CD4-positive, alpha-beta T cell treated with Interleukin-10 for 1 hour (primary cell): ENCODE measurements at regions not wholly inside any gene's neighbourhood (a gene's known extent, or its start where the extent isn't known, plus 50 kb on each side); places are given as distances from the start of the nearest gene placed in this dataset.

Experiments
- DNase-seq: peaks from one replicate; pipeline ENCODE4 v3.0.0-alpha.2; 2020

DNA sequence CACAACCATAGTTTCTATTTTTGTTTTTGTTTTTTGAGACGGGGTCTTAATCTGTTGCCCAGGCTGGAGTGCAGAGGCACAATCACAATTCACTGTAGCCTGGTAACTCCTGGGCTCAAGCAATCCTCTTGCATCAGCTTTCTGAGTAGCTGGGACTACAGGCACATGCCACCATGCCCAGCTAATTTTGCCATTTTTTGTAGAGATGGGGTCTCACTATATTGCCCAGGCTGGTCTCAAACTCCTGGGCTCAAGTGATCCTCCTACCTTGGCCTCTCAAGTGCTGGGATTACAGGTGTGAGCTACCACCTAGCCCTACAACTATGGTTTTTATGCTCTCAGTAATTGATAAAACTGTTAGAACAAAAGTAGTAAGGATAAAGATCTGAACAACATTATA lies 147.5 kb upstream of the SHB start:
- DNase-seq, result no peak

- no peak for DNase-seq
Measured at GRCh38 chr9:38215465-38215864, 146.4 kb upstream of the SHB start.

GRCh38 chr9:38214432-38214831 lies 145.4 kb upstream of the SHB start:
- no peak for DNase-seq

- DNase-seq, result no peak
Measured at GRCh38 chr9:38213631-38214299, 144.7 kb upstream of the SHB start.

DNA sequence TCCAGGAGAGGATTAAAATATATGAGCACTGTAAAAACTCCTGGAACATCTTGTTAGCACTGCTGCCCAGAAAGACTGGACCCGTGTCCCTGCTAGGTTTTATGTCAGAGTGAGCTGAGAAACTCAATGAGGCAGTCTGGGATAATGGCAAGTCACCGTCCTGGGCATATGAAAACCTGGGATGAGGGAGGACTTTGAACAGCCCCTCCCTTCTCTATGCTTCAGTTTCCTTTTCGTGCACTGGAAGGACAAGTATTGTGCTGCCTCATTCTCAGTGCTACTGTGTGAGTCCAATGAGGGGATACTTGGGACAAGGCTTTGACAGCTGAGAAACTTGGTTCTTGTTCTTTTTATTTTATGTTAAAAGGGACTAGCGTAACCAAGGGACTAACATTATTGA lies 143.0 kb upstream of the SHB start:
- DNase-seq, result no peak

GRCh38 chr9:38211002-38211401 lies 142.0 kb upstream of the SHB start:
- no peak for DNase-seq

GRCh38 chr9:38208206-38208901 lies 139.3 kb upstream of the SHB start:
- DNase-seq, result no peak

DNA sequence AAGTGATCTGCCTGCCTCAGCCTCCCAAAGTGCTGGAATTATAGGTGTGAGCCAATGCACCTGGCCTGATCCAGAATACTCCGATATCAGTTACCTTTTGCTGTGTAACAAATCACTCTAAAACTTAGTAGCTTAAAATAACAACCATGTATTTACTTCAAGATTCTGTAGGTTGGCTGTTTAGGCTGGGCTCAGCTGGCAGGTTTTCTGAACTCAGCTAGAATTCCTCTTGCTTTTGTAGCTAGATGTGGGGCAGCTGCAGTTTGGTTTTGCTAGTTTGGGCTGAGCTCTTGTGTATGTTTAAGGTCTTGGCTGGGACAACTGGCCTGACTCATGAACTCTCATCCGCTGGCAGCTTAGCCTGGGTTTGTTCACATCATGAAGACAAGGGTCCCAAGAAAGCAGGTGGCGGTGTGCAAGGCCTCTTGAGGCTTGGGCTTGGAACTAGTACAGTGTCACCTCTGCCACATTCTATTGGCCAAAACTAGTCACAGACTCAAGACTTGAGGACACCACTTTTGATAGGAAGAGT lies 138.3 kb upstream of the SHB start:
- DNase-seq, result no peak

GRCh38 chr9:38205279-38205678 lies 136.3 kb upstream of the SHB start:
- no peak for DNase-seq

DNA sequence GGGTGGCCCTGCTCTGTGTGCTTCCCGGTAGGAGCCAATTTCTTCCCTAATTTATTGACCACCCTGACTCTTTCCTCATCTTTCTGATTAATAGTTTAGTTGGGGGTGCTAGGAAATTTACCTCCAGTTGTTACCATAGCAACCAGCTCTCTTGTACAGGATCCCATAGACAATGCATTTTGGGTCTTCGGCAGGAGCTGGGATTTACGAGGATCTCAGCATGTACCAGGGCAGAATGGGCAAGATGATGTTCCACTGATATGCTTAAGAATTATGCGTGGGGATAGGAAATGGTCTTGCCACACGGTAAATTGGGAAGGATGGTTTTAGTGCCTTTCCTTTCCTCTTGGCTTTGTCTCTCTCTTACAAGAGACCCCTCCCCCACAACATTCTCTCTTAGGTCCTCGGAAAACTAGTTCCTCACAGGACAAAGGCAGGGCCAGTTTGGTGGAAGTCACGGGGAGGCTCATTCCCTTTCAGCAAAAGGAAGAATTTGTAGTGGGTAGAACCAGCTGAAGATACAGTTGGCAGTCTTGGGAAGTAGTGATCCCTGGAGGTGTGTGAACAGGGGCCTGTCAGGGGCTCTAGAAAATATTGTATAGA lies 133.4 kb upstream of the SHB start:
- DNase-seq, result no peak

DNA sequence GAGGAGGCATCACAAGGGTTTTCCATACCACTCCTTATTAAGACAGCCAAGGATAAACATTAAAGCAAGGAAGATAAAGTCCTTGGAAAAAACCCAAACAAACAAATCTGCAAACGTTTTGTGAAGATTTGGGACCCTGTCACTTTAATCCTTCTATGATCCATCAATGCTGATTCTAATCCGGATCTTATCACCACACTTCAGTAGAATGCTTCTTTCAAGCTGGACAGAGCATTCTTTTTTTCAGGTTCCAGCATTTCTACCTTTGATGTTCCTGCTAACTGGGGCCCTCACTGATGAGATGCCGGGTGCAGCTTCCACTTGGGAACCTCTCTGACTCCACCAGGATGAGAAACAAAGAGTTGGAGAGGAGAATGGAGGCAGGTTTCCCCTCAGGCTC lies 132.8 kb upstream of the SHB start:
- no peak for DNase-seq

GRCh38 chr9:38200431-38200830 lies 131.4 kb upstream of the SHB start:
- DNase-seq, result no peak

GRCh38 chr9:38198140-38198539 lies 129.1 kb upstream of the SHB start:
- no peak for DNase-seq

- no peak for DNase-seq
Measured at GRCh38 chr9:38196714-38197113, 127.7 kb upstream of the SHB start.

- DNase-seq, result no peak
Measured at GRCh38 chr9:38195737-38196161, 126.7 kb upstream of the SHB start.

DNA sequence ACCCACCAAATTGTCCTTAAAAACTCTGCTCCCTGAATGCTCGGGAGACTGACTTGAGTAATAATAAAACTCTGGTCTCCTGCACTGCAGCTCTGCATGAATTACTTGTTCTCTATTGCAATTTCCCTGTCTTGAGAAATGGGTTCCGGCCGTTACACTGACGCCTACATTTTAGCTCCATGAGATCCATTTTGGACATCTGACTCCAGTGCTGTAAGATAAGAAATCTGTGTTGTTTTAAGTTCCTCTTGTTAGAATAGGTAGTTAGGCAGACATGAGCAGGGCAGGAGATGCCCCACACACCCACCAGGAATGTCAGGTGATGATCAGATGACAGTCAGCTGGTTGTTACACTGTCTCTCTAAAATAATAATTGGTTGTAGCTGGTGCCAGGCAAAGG lies 125.8 kb upstream of the SHB start:
- no peak for DNase-seq

DNA sequence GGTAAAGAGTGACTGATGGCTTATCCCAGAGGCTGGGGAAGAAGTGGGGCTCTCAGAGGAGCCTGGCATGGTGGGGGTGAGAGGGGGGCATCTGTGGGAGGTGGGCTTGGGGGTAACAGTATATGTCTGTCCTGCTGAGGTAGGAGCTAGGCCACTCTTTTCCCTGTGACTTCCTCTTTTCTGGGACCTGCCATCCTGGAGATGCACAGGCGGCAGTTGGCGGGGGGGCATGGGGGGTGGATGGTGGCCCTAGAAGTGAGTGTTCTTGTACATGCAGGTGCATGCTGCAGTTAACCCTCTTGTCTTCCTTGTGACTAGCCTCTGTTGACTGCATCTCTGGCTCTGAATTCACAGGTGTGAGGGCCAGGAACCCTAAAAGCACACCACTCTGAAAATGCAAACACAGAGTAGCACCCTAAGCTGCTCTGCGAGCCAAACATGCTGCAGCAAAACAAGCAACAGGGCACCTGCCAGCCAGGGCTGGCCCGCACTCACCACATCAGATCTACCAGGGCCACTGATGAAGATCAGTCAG lies 123.8 kb upstream of the SHB start:
- DNase-seq, result no peak

DNA sequence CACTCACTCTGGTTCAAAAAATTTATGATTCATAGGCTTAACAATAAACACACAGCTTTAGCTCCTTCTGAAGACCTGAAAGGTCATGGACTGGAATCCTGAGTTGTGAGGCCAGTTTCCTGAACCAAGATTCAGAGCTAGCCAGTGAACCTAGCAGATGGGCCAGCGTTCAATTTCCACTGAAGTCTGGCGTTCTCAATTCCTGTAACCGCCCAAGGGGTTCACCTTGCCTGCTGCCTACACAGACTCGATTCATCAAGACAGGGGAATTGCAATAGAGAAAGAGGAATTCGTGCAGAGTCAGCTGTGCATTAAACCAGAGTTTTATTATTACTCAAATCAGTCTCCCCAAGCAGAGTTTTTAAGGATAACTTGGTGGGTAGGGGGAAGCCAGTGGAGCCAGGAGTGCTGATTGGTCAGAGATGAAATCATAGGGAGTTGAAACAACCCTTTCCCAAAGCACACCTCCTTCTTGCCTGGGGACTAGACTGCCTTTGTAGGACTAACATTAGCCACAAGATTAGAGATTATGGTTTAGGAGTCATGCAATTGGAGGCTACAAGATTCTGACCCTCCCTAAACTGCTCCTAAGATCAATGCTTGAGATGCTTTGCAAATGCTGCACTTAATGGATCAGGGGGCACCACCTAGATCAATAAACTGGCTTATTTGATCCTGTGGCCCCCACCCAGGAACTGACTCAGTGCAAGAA lies 117.5 kb upstream of the SHB start:
- DNase-seq, result no peak

- no peak for DNase-seq
Measured at GRCh38 chr9:38185647-38186403, 116.8 kb upstream of the SHB start.

DNA sequence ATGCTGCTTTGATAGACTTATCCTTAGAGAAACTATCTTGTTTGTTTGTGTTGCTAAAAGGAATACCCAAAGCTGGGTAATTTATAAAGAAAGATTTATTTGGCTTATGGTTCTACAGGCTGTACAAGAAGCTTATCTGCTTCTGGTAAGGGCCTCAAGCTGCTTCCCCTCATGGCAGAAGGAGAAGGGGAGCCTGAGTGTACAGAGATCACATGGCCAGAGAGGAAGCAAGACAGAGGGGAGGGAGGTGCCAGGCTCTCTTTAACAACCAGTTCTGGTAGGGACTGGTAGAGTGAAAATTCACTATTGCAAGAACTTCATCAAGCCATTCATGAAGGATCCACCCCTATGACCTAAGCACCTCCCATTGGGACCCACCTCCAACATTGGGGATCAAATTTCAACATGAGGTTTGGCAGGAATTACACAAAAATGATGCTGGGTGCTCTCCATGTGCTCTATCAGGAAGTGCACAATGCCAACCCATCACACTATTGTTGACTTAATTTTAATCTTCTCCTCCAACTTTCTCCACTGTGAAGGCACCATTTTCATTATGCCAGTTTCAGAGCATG lies 115.1 kb upstream of the SHB start:
- no peak for DNase-seq

- DNase-seq, result no peak
Measured at GRCh38 chr9:38182321-38182720, 113.3 kb upstream of the SHB start.

- DNase-seq, result no peak
Measured at GRCh38 chr9:38181866-38182265, 112.8 kb upstream of the SHB start.
